Glutamatergic neuron (in vitro differentiated cells): ENCODE measurements at regions not wholly inside any gene's neighbourhood (a gene's known extent, or its start where the extent isn't known, plus 50 kb on each side); places are given as distances from the start of the nearest gene placed in this dataset.

ENCODE experiments used
- DNase-seq: peaks from one replicate; pipeline ENCODE4 v3.0.0; 2022
- H3K27ac Mint-ChIP-seq: one replicate; pipeline ENCODE4 v1.8.0; 2020; ENCODE audit warnings: mild to moderate bottlenecking, mixed read lengths, inconsistent platforms; ENCODE audit not compliant: unreplicated experiment
- H3K27me3 Mint-ChIP-seq: one replicate; pipeline ENCODE4 v1.8.0; 2020; ENCODE audit warnings: mild to moderate bottlenecking, moderate library complexity, mixed read lengths, inconsistent platforms; ENCODE audit not compliant: unreplicated experiment
- H3K36me3 Mint-ChIP-seq: one replicate; pipeline ENCODE4 v1.8.0; 2020; ENCODE audit warnings: mild to moderate bottlenecking, mixed read lengths, inconsistent platforms; ENCODE audit not compliant: unreplicated experiment
- H3K4me1 Mint-ChIP-seq: one replicate; pipeline ENCODE4 v1.8.0; 2020; ENCODE audit warnings: mild to moderate bottlenecking, low read depth, mixed read lengths, inconsistent platforms; ENCODE audit not compliant: unreplicated experiment
- H3K4me3 Mint-ChIP-seq: one replicate; pipeline ENCODE4 v1.8.0; 2020; ENCODE audit warnings: mild to moderate bottlenecking, mixed read lengths, inconsistent platforms; ENCODE audit not compliant: unreplicated experiment
- H3K9me3 Mint-ChIP-seq: one replicate; pipeline ENCODE4 v1.8.0; 2020; ENCODE audit warnings: mild to moderate bottlenecking, moderate library complexity, mixed read lengths, inconsistent platforms; ENCODE audit not compliant: unreplicated experiment
- CTCF ChIP-seq: fragments of 200-600 bp; sonication (generic); IDR thresholded peaks from one replicate; pipeline ENCODE4 v1.5.0; 2021; ENCODE audit not compliant: partially characterized antibody, unreplicated experiment

DNA sequence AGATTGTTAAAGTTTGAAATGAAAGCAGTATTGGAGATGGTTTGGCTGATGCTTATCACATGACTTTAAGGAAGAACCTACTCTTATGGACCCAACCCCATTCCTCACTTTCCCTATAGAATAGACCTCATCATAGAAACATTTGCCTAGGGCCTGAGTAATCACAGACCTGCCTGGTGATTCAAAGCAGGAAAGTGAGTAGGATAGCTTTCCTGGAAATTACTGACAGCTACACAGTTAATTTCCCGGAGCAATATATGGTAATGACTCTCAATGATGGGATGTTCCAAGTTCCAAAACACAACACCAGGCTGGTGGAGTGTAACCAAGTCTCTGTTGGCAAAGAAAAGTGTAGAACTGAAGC lies 233.8 kb downstream of the SIM1 start:
- H3K9me3 Mint-ChIP-seq: peaks cover 8% of the 10 kb centered on the region
- H3K36me3 Mint-ChIP-seq: no peaks in the 10 kb centered on the region
- peak overlapping the region; percentile 98 for H3K27ac Mint-ChIP-seq
- peaks cover 25% of the 10 kb centered on the region for H3K4me1 Mint-ChIP-seq
- peaks cover 3% of the 10 kb centered on the region for H3K27me3 Mint-ChIP-seq
- no peak for TF ChIP-seq CTCF
- no peak for DNase-seq
- H3K4me3 Mint-ChIP-seq: no peak overlapping the region

DNA sequence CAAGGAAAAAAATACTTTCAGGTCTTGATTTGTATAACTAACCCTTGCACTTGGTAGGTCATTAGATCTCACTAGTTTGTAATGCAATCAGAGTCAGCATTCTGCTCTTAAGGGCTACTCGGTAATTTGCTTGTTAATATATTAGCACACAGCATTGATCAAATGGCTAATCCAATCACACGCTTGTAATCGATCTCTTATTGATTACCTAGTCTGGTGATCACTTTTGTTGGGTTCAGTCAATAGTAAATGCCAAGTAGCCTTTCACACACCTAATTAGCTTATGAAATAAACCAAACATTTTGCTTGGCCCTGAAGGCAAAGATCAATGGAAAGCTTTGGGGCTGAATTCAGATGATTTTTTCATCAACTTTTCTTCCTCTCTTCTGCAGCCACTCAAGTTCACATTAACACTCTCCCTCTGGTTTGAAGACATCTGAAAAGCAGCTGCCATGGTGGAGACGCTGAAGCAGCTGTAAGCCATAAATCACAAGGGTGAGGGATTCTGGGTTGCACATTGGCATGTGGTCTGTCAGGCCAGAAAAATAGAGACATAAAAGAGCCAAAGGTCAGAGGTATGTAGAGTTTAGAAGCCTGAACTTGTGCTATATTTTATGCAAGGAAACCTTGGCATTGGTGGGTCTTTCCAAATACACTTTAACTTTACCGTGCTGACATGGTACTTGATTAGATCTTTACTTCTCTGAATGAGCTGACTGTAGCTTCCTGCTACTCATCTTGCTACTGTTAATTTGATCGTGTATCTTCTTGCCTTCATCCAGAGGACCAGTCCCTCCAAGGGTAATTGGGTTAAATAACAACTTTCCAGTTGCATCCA lies 234.4 kb downstream of the SIM1 start:
- peaks cover 25% of the 10 kb centered on the region for H3K4me1 Mint-ChIP-seq
- peaks cover 8% of the 10 kb centered on the region for H3K9me3 Mint-ChIP-seq
- TF ChIP-seq CTCF: no peak
- no peak for DNase-seq
- H3K36me3 Mint-ChIP-seq: no peaks in the 10 kb centered on the region
- H3K4me3 Mint-ChIP-seq: peak overlapping the region; percentile 86
- H3K27ac Mint-ChIP-seq: peak overlapping the region; percentile 98
- peaks cover 3% of the 10 kb centered on the region for H3K27me3 Mint-ChIP-seq

GRCh38 chr6:100229512-100229911 lies 235.2 kb downstream of the SIM1 start:
- Mint-ChIP-seq H3K4me1 (peaks cover 23% of the 10 kb centered on the region), H3K27me3 (peaks cover 3% of the 10 kb centered on the region), H3K27ac (peak overlapping the region; percentile 98), H3K4me3 (peak overlapping the region; percentile 86), H3K9me3 (peaks cover 8% of the 10 kb centered on the region), H3K36me3 (no peaks in the 10 kb centered on the region)
- DNase-seq: no peak
- TF ChIP-seq CTCF: no peak

DNA sequence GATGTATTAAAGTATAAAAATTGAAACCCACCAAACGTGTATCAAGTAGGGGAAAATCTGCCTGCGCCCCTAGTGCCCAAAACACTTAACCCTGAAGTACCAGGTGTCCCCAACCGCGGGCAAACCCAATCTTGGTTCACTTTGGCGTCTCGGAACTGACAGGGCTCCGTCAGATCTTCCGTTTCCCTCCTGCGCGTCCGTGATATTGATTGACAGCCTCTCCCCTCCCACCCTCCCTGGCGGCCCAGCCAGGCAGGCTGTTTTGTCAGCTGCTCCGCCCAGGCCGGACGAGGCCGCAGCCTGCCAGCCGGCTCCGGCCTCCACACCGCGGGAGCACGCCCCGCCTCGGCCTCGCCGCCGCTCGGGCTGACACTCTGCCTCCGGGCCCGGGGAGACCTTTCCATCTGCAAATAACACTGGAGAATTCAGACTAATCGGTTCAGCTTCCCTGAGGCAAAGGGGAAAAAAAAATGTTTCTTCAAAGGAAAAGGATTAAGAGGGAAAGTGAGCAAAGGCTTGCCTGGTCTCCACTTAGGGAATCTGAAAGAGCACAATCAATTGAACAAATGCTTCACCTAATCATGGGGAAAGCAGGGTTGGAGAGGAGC lies 234.9 kb upstream of the MCHR2 start:
- Mint-ChIP-seq H3K27ac (peak overlapping the region; percentile 98), H3K9me3 (peaks cover 9% of the 10 kb centered on the region), H3K4me1 (peaks cover 23% of the 10 kb centered on the region), H3K27me3 (peaks cover 3% of the 10 kb centered on the region), H3K4me3 (peak overlapping the region; percentile 86), H3K36me3 (no peaks in the 10 kb centered on the region)
- peak; percentile 32 for TF ChIP-seq CTCF
- peak; percentile 90 for DNase-seq

DNA sequence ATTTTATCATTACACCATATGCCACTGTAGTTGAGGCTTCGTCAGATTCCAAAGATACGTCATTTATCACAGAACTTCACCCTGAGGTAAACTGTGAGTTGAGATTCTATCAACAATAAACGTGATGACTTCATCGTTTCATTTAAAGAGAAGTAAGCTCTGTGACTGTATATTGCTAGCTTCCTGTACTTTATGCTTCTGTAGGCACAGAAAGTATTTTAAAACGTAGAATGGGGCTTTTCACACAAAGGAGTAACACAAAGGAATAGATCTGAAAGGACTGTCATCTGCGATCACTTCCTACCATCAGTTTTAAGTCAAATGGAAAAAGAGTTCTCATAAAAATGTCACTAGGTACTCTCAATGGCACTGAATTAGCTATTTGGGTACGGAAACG lies 234.4 kb upstream of the MCHR2 start:
- no peak for TF ChIP-seq CTCF
- Mint-ChIP-seq H3K36me3 (no peaks in the 10 kb centered on the region), H3K27me3 (peaks cover 3% of the 10 kb centered on the region), H3K4me1 (peaks cover 23% of the 10 kb centered on the region), H3K27ac (peak overlapping the region; percentile 94), H3K4me3 (peak overlapping the region; percentile 77), H3K9me3 (peaks cover 10% of the 10 kb centered on the region)
- DNase-seq: no peak
